ENCODE measurements at regions not wholly inside any gene's neighbourhood (a gene's known extent, or its start where the extent isn't known, plus 50 kb on each side); places are given as distances from the start of the nearest gene placed in this dataset.
A peak's percentile ranks its signal among the peaks of the same experiment; 100 is the strongest.

DNA sequence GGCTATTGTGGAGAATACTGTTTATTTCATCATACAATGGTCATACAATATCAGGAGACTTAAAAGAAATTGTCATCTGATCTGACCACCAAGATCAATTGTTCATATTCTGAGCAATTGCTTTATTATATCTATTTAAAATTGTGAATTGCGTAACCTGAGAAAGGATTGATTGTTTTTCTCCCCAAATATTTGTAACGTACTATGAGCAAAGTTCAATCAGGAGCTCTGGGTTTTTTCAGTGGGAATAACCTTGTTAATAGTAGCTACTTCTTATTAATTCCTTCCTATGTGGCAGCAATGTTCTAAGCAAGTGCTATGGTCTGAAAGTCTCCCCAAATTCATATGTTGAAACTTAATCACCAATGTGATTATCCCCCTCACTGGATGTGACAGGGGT is 323.1 kb downstream of the ZPLD1 start:
- no peak for DNase-seq

DNA sequence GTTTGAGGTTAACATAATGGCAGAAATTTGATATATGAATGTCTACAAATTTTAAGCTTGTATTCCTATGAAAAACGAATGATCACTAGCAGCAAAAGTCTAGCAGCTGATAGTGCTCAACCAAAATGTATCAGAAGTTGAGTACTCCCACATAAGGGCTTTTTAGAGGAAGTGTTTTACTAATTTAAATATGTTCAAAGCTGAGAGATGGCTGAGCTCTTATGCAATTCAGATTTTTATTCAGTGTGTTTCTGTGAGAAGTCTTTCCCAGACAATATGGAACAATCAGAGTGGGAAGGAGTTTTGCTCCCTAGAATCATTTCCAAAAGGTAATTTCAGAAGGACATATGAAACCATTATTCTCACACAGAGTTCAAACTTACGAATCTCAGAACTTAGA is 327.0 kb downstream of the ZPLD1 start:
- DNase-seq = no peak

DNA sequence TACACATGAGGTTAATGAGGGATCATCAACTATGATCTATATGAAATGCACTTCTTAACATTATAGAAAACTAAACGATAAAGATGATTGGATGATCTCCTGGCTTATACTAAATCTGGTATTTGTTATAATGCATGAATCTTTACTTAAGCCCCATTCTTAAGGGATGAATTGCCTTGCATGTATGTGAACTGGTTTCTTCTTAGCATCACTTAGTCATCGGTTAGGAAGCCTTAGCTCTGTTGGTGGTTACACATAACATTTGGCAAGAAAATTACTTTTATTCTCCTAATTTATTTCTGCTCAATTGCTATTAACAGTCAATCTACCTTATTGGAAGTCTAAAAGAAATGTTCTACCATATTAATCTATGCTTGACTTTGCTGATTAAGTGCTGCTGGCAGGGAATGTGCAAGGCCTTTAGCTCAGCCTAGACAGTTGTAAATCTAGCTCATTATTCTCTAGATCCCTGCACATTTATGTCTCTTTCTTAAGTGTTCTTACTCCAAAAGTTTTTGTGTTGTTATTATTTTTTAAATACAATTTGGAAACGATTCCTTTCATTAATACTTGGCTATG is 356.0 kb downstream of the ZPLD1 start:
- no peak for DNase-seq

DNA sequence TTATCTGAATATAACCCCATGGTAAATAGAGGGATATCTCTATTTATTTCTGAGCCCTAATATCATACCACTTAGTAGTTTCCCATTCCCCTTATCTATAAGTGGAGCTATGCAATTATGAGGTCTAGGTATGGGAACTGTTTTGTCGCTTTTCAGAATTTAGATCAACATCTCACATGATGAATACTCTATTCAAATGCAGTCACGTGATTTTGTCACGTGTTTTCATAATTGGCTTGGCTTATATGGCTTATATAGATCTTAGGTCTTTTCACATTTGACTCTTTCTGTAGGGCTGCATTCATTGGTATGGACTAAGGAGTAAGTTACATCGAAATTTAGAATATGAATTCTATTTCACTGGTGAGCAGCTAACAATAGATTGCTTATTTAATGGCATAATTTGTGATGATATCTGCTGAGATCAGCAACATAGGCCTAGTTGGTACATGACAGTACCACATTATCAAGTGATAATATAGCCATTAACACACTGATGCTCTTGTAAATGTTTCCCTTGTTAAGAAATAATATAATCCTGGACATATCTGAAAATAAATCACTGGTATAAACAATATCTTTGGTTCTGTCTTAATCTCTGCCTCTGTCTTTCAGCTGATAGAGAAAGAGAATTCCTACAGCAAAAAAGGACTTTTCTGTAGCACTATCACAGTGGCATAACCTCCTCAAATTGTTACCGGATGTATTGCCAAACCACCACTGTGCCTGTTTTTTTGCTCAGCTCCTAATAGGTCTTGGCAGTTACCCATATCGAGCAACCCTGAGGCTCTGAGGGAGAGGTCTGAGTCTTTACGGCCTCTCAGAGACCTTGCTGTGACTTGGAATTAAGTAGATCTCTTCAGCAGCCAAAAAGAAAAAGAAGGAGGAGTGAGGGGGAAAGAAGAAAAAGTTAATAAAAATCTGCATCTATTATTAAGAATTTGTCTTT is 357.1 kb downstream of the ZPLD1 start:
- no peak for DNase-seq

DNA sequence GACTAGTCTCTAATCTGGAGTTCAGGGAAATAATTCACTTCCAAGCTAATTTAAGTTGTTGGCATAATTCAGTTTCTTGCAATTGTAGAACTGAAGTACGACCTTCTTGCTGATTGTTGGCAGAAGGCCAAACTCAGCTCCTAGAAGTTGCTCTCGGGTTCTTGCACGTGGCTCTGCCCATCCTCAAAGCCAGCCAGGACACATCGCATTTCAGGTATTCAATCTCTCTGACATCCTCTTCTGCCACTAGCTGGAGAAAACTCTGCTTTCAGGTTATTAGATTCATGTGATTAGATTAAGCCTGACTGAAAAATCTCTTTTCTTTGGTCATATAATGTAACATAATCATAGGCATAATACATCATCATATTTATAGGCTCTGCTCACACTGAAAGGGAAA is 362.0 kb downstream of the ZPLD1 start:
- DNase-seq = no peak

- DNase-seq = no peak
Observed at GRCh38 chr3:102802819-102803420, 368.1 kb downstream of the ZPLD1 start.

DNA sequence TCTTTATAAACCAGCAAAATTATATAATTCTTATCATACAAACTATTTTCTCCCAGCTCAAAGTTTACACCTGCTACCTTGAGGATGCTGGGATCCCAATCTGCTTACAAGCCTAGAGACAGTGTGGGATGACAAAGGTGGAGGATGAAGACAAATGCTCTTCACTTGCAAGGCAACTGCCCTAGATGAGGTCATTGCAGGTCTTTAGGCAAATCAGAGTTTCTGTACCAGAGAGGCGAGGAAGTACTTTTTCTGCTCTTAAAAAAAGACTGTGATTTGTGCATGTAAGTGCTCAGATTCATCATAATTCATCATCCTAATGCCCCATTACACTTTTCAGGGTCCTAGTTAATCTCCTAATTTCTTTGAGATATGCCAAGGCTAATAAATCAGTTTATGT is 376.1 kb downstream of the ZPLD1 start:
- no peak for DNase-seq

- no peak for DNase-seq
Observed at GRCh38 chr3:102826636-102827035, 391.8 kb downstream of the ZPLD1 start.

GRCh38 chr3:102827386-102827785 is 392.6 kb downstream of the ZPLD1 start:
- DNase-seq = no peak

- DNase-seq = no peak
Observed at GRCh38 chr3:102830415-102830814, 395.6 kb downstream of the ZPLD1 start.

DNA sequence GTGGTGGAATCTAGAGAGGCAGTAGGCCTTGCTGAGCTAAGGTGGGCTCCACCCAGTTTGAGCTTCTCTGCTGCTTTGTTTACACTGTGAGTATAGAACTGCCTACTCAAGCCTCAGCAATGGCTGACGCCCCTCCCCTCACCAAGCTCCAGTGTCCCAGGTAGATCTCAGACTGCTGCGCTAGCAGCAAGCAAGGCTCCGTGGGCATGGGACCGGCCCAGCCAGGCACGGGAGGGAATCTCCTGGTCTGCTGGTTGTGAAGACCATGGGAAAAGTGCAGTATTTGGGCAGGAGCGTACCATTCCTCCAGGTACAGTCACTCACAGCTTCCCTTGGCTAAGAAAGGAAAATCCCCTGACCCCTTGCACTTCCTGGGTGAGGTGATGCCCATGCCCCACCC is 407.1 kb downstream of the ZPLD1 start:
- DNase-seq = no peak

DNA sequence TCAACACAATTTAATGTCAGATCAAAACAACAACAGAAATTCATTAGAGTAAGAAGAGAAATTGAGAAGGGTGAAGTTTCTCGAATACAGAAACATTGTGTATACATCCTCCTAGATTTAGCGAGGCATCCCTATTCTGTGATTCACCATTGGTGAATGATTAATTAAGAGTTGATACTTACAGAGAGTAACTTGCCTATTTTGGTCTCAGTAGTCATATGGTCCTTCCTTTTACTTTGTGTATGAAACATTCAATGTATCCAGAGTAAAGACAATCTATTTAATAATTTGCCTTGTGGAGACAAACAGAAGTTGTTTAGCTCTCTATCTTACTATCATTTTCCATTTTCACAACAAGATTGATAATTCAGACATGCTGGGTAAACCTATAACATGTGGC is 432.0 kb downstream of the ZPLD1 start:
- DNase-seq = no peak

- DNase-seq = no peak
Observed at GRCh38 chr3:102883515-102883914, 448.7 kb downstream of the ZPLD1 start.

DNA sequence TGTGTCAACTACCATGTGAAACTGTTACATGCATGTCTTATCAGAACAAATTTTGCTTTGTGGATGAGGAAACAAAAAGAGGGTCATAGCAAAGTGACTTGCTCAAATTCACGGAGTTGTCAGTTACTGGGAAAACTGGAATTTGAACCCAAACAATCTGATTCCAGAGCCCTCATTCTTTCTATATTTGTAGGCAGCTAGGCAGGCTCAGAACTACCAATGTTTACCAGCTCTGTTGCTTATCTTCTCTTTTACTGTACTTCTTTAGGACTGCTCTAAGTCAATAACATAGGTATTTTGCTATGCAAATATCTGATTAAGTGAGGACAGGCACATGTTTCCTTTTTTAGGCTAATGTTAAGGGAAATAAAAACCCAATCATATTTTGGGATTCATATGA is 450.5 kb downstream of the ZPLD1 start:
- no peak for DNase-seq

DNA sequence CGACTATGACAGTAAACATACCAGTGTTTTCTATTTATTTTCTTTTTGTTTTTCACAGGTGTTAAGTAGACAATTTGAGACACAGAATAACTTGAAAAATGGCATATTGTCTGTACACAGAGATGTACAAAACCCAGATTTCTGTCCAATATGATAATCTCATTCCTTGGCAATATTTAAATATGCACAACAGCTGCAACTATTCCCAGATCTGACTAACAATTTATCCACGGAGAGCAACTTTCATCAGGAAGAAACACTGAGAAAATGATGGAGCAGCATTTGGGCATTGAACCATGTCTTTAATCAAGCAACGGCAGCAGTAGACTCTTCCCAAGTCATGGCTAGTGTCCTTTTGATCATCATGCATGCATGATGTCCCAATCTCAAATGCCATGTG is 452.6 kb downstream of the ZPLD1 start:
- DNase-seq = no peak

DNA sequence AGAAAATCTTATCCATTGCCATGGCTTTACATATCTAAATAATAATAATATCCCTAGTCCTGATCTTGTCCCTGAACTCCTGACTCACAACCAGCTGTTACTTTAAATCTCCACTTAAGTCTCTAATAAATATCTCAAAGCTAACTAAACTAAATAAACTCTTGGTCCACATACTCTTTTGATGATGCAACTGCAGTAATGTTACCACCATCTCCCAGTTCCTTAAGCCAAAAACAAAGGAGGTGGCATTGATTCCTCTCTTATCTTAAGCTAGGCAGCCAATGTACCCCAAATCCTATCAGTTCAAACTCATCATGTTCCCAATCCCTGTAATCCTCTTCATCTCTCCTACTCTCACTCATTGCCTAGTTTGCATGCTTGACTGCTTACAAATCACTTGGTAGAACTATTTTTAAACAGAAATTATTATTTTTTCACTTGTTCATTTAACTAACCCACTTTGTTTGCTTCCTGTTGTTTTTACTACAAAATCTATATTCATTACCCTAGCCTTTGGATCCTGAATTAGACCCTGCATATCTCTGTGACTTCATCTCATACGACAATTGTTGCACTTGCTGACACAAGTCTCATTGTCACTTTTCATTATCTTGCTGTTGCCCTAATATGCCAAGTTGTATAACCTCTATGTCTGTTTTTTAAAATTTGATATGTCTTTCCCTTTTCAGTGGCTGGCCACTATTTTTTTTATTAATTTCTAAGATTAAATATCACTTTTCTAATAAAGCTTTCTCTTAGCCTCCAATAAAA is 462.2 kb downstream of the ZPLD1 start:
- DNase-seq = no peak

- no peak for DNase-seq
Observed at GRCh38 chr3:102904629-102905028, 469.8 kb downstream of the ZPLD1 start.

DNA sequence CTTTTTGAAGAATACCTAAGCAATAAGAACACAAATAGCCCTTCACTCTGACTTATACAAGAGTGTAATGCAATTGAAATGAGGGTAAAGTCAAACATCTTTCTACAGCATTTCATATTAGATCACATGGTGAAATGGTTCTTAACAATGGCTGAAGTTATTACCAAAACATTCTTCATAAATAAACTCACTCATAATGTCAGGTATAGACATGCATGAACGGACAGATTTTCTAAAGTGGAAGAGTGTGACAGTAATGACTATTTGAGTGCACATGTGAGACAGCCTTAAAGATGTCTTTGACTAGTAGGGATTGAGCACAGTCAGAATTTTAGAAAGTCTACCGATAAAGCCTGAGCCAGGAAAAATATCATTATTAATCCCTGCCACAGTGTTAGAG is 471.0 kb downstream of the ZPLD1 start:
- DNase-seq = no peak

DNA sequence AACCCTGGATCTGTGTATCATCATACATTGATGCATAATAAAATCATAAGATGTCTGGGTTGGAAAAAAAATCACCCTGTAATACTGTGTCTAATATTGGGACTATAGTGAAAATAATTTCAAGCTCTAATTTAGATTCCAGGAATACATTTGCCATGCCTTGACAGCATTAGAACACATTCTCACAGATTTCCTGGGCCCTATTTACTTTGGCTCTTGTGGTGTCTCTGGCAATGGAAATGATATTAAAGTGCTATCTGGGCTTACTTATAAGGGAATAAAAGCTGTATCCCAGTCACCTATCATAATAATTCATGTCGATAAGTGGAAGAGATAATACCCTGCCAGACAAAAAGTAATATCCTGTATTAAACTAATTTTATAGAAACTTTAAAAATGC is 472.0 kb downstream of the ZPLD1 start:
- DNase-seq = no peak

DNA sequence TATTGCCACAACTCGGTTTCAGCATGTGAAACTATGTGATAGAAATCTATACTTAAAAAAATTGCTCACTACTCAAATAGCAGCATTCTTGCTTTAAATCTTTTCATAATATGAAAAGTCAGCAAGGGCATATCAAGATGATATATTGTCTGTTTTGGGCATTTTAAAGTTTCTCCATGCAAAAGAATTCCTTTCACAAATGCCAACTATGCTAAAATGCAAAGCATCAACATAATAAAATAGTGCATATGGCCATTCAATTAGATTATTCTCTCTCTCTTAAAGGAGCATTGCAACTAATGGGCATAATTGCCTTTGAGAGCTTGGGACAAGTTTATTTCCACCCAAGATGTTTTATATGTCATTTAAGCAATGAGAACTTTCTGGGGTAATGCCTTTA is 475.1 kb downstream of the ZPLD1 start:
- no peak for DNase-seq

DNA sequence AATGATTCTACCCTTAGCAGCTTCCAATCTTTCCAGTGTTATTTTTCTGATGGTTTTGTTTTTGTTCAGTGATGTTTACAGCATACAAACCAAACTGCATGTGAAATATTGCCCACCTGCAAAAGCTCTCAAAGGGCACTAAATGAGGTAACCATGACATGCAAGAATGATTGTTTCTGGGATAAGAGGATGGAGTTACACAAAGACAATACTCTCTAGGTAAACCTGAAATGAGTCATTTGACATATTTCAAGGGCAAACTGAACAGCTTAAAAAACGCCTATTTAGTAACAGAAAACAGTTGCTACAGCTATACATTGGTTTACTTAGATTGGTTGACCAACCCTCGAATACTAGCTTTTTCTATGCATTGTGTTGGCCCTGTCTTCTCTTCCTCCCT is 481.7 kb downstream of the ZPLD1 start:
- no peak for DNase-seq

GRCh38 chr3:102926618-102927017 is 491.8 kb downstream of the ZPLD1 start:
- no peak for DNase-seq

GRCh38 chr3:102933377-102933776 is 498.6 kb downstream of the ZPLD1 start:
- DNase-seq = peak; percentile 1
